HEK293 (cell line): ENCODE measurements at regions not wholly inside any gene's neighbourhood (a gene's known extent, or its start where the extent isn't known, plus 50 kb on each side); places are given as distances from the start of the nearest gene placed in this dataset.

Experiments
- PBX3 ChIP-seq: sonication (generic); formaldehyde crosslinking; IDR thresholded peaks from 2 replicates; pipeline ENCODE4 v1.8.1; 2022; ENCODE audit warnings: mild to moderate bottlenecking, moderate library complexity, missing genetic modification reagents
- YY1 ChIP-seq: fragments of 450-650 bp; formaldehyde crosslinking; IDR thresholded peaks from 2 replicates; pipeline ENCODE4 v1.5.1; 2018; ENCODE audit warnings: missing biosample characterization, missing genetic modification characterization
- ZNF423 ChIP-seq: fragments of 450-650 bp; formaldehyde crosslinking; IDR thresholded peaks from 2 replicates; pipeline ENCODE4 v1.5.1; 2016; ENCODE audit warnings: missing biosample characterization, missing genetic modification characterization
- ZNF580 ChIP-seq: fragments of 450-650 bp; formaldehyde crosslinking; IDR thresholded peaks from 2 replicates; pipeline ENCODE4 v1.5.1; 2016; ENCODE audit warnings: missing biosample characterization, missing genetic modification characterization
- ZNF585B ChIP-seq: fragments of 450-650 bp; formaldehyde crosslinking; IDR thresholded peaks from 2 replicates; pipeline ENCODE4 v1.5.1; 2016; ENCODE audit warnings: missing biosample characterization, missing genetic modification characterization
- ZNF596 ChIP-seq: fragments of 450-650 bp; IDR thresholded peaks from 2 replicates; pipeline ENCODE4 v1.5.0; 2018; ENCODE audit warnings: missing biosample characterization, mild to moderate bottlenecking, missing genetic modification characterization, moderate library complexity
- ZNF654 ChIP-seq: fragments of 450-650 bp; formaldehyde crosslinking; IDR thresholded peaks from 2 replicates; pipeline ENCODE4 v1.5.1; 2016; ENCODE audit warnings: low read depth, missing biosample characterization, missing genetic modification characterization
- TF ChIP-seq, protein P1 (sequence below): fragments of 450-650 bp; formaldehyde crosslinking; IDR thresholded peaks from 2 replicates; pipeline ENCODE4 v1.5.1; 2016; ENCODE audit warnings: missing biosample characterization, missing genetic modification characterization
- TF ChIP-seq, protein P2 (sequence below): fragments of 450-650 bp; formaldehyde crosslinking; IDR thresholded peaks from 2 replicates; pipeline ENCODE4; 2016; ENCODE audit warnings: missing biosample characterization, missing genetic modification characterization
- TF ChIP-seq, protein P3 (sequence below): fragments of 450-650 bp; formaldehyde crosslinking; IDR thresholded peaks from 2 replicates; pipeline ENCODE4 v1.5.1; 2016; ENCODE audit warnings: missing biosample characterization, missing genetic modification characterization

GRCh38 chr10:129024046-129024445 lies 443.0 kb upstream of the MGMT start:
- TF ChIP-seq ZNF596 (no peak), ZNF580 (tag by site-specific recombination) (no peak), PBX3 (no peak), ZNF585B (tag by site-specific recombination) (no peak), YY1 (no peak), ZNF423 (no peak), ZNF654 (tag by site-specific recombination) (no peak)
- TF ChIP-seq, protein P1, sequence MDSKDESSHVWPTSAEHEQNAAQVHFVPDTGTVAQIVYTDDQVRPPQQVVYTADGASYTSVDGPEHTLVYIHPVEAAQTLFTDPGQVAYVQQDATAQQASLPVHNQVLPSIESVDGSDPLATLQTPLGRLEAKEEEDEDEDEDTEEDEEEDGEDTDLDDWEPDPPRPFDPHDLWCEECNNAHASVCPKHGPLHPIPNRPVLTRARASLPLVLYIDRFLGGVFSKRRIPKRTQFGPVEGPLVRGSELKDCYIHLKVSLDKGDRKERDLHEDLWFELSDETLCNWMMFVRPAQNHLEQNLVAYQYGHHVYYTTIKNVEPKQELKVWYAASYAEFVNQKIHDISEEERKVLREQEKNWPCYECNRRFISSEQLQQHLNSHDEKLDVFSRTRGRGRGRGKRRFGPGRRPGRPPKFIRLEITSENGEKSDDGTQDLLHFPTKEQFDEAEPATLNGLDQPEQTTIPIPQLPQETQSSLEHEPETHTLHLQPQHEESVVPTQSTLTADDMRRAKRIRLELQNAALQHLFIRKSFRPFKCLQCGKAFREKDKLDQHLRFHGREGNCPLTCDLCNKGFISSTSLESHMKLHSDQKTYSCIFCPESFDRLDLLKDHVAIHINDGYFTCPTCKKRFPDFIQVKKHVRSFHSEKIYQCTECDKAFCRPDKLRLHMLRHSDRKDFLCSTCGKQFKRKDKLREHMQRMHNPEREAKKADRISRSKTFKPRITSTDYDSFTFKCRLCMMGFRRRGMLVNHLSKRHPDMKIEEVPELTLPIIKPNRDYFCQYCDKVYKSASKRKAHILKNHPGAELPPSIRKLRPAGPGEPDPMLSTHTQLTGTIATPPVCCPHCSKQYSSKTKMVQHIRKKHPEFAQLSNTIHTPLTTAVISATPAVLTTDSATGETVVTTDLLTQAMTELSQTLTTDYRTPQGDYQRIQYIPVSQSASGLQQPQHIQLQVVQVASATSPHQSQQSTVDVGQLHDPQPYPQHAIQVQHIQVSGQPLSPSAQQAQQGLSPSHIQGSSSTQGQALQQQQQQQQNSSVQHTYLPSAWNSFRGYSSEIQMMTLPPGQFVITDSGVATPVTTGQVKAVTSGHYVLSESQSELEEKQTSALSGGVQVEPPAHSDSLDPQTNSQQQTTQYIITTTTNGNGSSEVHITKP = no peak
- TF ChIP-seq, protein P2, sequence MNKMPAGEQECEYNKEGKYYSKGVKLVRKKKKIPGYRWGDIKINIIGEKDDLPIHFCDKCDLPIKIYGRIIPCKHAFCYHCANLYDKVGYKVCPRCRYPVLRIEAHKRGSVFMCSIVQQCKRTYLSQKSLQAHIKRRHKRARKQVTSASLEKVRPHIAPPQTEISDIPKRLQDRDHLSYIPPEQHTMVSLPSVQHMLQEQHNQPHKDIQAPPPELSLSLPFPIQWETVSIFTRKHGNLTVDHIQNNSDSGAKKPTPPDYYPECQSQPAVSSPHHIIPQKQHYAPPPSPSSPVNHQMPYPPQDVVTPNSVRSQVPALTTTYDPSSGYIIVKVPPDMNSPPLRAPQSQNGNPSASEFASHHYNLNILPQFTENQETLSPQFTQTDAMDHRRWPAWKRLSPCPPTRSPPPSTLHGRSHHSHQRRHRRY (tag by site-specific recombination) = no peak
- TF ChIP-seq, protein P3, sequence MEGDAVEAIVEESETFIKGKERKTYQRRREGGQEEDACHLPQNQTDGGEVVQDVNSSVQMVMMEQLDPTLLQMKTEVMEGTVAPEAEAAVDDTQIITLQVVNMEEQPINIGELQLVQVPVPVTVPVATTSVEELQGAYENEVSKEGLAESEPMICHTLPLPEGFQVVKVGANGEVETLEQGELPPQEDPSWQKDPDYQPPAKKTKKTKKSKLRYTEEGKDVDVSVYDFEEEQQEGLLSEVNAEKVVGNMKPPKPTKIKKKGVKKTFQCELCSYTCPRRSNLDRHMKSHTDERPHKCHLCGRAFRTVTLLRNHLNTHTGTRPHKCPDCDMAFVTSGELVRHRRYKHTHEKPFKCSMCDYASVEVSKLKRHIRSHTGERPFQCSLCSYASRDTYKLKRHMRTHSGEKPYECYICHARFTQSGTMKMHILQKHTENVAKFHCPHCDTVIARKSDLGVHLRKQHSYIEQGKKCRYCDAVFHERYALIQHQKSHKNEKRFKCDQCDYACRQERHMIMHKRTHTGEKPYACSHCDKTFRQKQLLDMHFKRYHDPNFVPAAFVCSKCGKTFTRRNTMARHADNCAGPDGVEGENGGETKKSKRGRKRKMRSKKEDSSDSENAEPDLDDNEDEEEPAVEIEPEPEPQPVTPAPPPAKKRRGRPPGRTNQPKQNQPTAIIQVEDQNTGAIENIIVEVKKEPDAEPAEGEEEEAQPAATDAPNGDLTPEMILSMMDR = no peak
